Heart left ventricle (tissue), 16 donors: ENCODE measurements at regions not wholly inside any gene's neighbourhood (a gene's known extent, or its start where the extent isn't known, plus 50 kb on each side); places are given as distances from the start of the nearest gene placed in this dataset.

ENCODE experiments used
- ATAC-seq, 4 donors: fragments of 200-7000 bp; cut with Tn5 transposase; one replicate each; pipeline ENCODE4 v1.9.1; 2020 to 2022; ENCODE audit warnings: moderate library complexity in 4 of 4, mild to moderate bottlenecking in 3 of 4, moderate number of reproducible peaks in 1 of 4
- DNase-seq, 5 donors: peaks; one replicate each; pipeline ENCODE4 v3.0.0-alpha.2; 2020
- H3K27ac ChIP-seq, 12 donors: fragments of 200-600 bp; sonication (generic) in 4 of 12; one replicate each; pipeline versions ENCODE4 v1.5.0 to v1.8.0; 2016 to 2022; ENCODE audit warnings: mild to moderate bottlenecking in 2 of 12
- H3K27me3 ChIP-seq, 9 donors: fragments of 200-600 bp; sonication (generic) in 2 of 9; one replicate each; pipeline versions ENCODE4 v1.5.1 to v1.8.0; 2016 to 2022; ENCODE audit warnings: mild to moderate bottlenecking in 3 of 9
- H3K36me3 ChIP-seq, 9 donors: fragments of 200-600 bp; sonication (generic) in 2 of 9; one replicate each; pipeline versions ENCODE4 v1.5.0 to v1.8.0; 2018 to 2022; ENCODE audit warnings: mild to moderate bottlenecking in 2 of 9
- H3K4me1 ChIP-seq, 12 donors: fragments of 200-600 bp; sonication (generic) in 4 of 12; one replicate each; pipeline versions ENCODE4 v1.5.0 to v1.8.0; 2016 to 2022; ENCODE audit warnings: mild to moderate bottlenecking in 3 of 12
- H3K4me3 ChIP-seq, 12 donors: fragments of 200-600 bp; sonication (generic) in 4 of 12; one replicate each; pipeline versions ENCODE4 v1.5.0 to v1.8.0; 2017 to 2022; ENCODE audit warnings: mild to moderate bottlenecking in 9 of 12, moderate library complexity in 4 of 12
- H3K9me3 ChIP-seq, 12 donors: fragments of 200-600 bp; sonication (generic) in 4 of 12; one replicate each; pipeline versions ENCODE4 v1.5.0 to v1.8.0; 2016 to 2022; ENCODE audit warnings: mild to moderate bottlenecking in 1 of 12
- POLR2A ChIP-seq, 2 donors: fragments of 450-650 bp; IDR thresholded peaks; one replicate each; pipeline ENCODE4 v1.6.1; 2017; ENCODE audit warnings: antibody characterized with exemption in 2 of 2, mild to moderate bottlenecking in 2 of 2, moderate library complexity in 2 of 2
- WGBS, 4 donors: extraction: QIAGEN DNeasy Blood & Tissue Kit in 2 of 4; methylation state at CpG; one replicate each; pipeline versions ENCODE4 v1.1.5 to v1.1.7; 2013 to 2018; 5-methylcytosine and 5-hydroxymethylcytosine counted together
- intact Hi-C, 10 donors: fragments of 100-400 bp; cut with DNase I; formaldehyde crosslinking; loops; one replicate each; pipeline versions ENCODE4 v1.11.1 to v1.14.2; 2022
- TF ChIP-seq, protein P1 (sequence below), 12 donors: fragments of 200-600 bp; sonication (generic) in 4 of 12; IDR thresholded peaks; one replicate each; pipeline versions ENCODE4 v1.5.0 to v1.8.0; 2018 to 2022; ENCODE audit warnings: antibody characterized with exemption in 12 of 12, mild to moderate bottlenecking in 5 of 12
- donor health status: ischemic (EF 13 %, LVEDD 7.1; RV severe dilation, severe dysfunction).
- donor health status: healthy with polysubstance abuse.
- donor health status: DM: no; HTN: yes; CAD: no.
- donor health status: DM: no; HTN: no; CAD: no.
- donor health status: ischemic (EF 25% LVEDD 6.9; RV normal size, moderate dysfunction).
- donor health status: ischemic (EF 25% LVEDD 5.7; RV mildly dilated, moderate dysfunction).
- donor health status: healthy.
- donor health status: DM: yes; HTN: yes; CAD: no.
- donor health status: ischemic (EF 35%, LVEDD 5.7; RV mildly dilated, moderate dysfunction).
- donor health status: nonischemic (EF 11% LVEDD 7.7; RV severe dilation, severe dysfunction).
- donor health status: DM: yes; HTN: yes; CAD: no.
- donor health status: PGD.
- donor health status: ischemic (EF 29% LVEDD 5.4; RV normal size, mild dysfunction).
- donor health status: nonischemic (EF 23%, LVEDD 6.1; RV moderate dilation, normal function).

DNA sequence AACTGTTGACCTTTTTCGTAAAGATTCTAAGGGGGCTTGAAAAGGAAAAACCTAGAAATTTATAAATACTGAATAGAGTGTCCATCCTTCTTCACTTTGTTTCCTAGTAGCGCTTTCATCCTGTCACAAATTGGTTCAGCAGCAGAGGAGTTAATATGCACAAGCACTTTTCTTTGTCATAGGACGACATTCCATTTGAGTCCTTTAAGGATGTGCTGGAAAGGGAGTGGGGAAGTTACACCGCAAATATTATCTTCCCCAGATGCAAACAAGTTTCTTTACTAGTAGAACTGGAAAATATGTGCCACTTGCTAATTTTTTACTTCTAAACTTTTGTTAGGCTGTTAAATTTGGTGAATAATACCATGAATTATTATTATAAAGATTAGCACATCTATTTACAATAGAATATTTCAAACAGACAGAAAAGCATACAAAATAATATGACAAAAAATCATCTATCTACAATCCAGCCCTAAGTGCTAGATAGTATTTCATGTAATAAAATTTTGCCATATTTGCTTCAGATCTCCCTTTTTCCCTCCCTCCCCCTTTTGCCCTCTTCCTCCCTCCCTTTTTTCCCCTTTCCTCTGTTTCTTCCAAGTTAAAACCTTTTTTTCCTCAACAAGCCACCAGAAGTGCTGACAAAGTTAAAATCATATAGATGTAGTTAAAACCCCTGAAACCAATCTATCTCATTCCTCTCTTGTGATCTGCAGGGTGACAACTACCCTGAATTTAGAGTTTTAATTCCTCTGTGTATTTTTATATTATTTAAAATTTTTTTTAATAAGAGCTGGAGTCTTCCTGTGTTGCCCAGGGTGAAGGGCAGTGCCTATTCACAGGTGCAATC lies 50.5 kb upstream of the MAP4K3 start:
- 31 to 36% (median 31%) methylated on average over 4 of the region's 4 CpGs for WGBS, 4 donors

GRCh38 chr2:39488450-39488849 lies 51.4 kb upstream of the MAP4K3 start:
- no peak for ATAC-seq
- TF ChIP-seq, protein P1, sequence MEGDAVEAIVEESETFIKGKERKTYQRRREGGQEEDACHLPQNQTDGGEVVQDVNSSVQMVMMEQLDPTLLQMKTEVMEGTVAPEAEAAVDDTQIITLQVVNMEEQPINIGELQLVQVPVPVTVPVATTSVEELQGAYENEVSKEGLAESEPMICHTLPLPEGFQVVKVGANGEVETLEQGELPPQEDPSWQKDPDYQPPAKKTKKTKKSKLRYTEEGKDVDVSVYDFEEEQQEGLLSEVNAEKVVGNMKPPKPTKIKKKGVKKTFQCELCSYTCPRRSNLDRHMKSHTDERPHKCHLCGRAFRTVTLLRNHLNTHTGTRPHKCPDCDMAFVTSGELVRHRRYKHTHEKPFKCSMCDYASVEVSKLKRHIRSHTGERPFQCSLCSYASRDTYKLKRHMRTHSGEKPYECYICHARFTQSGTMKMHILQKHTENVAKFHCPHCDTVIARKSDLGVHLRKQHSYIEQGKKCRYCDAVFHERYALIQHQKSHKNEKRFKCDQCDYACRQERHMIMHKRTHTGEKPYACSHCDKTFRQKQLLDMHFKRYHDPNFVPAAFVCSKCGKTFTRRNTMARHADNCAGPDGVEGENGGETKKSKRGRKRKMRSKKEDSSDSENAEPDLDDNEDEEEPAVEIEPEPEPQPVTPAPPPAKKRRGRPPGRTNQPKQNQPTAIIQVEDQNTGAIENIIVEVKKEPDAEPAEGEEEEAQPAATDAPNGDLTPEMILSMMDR (IDR thresholded peaks at IDR 0.05), result no peak
- Histone ChIP-seq H3K27ac (no peak overlapping the region), H3K36me3 (no peaks in the 10 kb centered on the region), H3K27me3 (no peaks in the 10 kb centered on the region), H3K4me1 (peaks cover 0 to 50% (median 19%) of the 10 kb centered on the region in 12 donors), H3K4me3 (no peak overlapping the region), H3K9me3 (no peaks in the 10 kb centered on the region)
- no peak for DNase-seq
- WGBS, 4 donors, result 87 to 94% (median 94%) methylated on average over 4 of the region's 4 CpGs
- intact Hi-C loops, result no loop called here

More for the DNA sequence above, 50.5 kb upstream of the MAP4K3 start:
- H3K27ac ChIP-seq, result no peak overlapping the region
- intact Hi-C loops, result no loop called here
- no peaks in the 10 kb centered on the region for H3K9me3 ChIP-seq
- H3K4me1 ChIP-seq, result peaks cover 0 to 50% (median 14%) of the 10 kb centered on the region in 12 donors
- TF ChIP-seq POLR2A (IDR thresholded peaks at IDR 0.05), result no peak
- TF ChIP-seq, protein P1 (IDR thresholded peaks at IDR 0.05), result no peak
- no peaks in the 10 kb centered on the region for H3K27me3 ChIP-seq
- H3K36me3 ChIP-seq, result no peaks in the 10 kb centered on the region
- ATAC-seq (no peak), DNase-seq (no peak)
- no peak overlapping the region for H3K4me3 ChIP-seq

DNA sequence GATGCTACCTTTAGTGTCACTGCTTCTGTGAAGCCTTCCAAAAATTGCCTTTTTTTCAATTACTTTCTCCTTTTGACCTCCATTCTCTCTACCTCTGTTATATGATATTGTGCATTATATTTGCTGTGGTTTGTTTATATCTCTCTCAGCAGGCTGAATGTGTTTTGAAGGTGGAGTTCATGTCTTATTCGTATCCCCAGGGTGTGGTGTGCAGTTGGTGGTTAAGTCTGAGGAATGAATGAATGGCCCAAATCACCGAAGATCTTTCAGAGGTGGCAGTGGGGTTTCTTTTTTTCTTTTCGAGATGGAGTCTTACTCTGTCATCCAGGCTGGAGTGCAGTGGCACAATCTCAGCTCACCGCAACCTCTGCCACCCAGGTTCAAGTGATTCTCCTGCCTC lies 53.5 kb upstream of the MAP4K3 start:
- H3K4me3 ChIP-seq, result no peak overlapping the region
- intact Hi-C loops, result loop anchor here in 2 of 10 donors (5.0 to 10.0 kb wide), 2 partner anchors 53 to 56 kb away; partner anchors contain the start of gene MAP4K3 (in 2 of the 2)
- WGBS, 4 donors, result 87 to 98% (median 97%) methylated on average over 4 of the region's 4 CpGs
- no peak overlapping the region for H3K27ac ChIP-seq
- H3K36me3 ChIP-seq, result no peaks in the 10 kb centered on the region
- ATAC-seq, result no peak
- no peaks in the 10 kb centered on the region for H3K9me3 ChIP-seq
- TF ChIP-seq, protein P1 (IDR thresholded peaks at IDR 0.05), result no peak
- no peak for TF ChIP-seq POLR2A (IDR thresholded peaks at IDR 0.05)
- peaks cover 0 to 52% (median 20%) of the 10 kb centered on the region in 12 donors for H3K4me1 ChIP-seq
- DNase-seq, result no peak
- H3K27me3 ChIP-seq, result no peaks in the 10 kb centered on the region

- Histone ChIP-seq H3K9me3 (no peaks in the 10 kb centered on the region), H3K4me3 (no peak overlapping the region), H3K4me1 (peaks cover 0 to 60% (median 24%) of the 10 kb centered on the region in 12 donors), H3K36me3 (no peaks in the 10 kb centered on the region), H3K27me3 (no peaks in the 10 kb centered on the region), H3K27ac (peak overlapping the region in 11 of 12 donors; percentile 5 to 91 (median 61))
- TF ChIP-seq POLR2A (IDR thresholded peaks at IDR 0.05), result no peak
- TF ChIP-seq, protein P1 (IDR thresholded peaks at IDR 0.05), result no peak
- intact Hi-C loops, result loop anchor here in 2 of 10 donors (5.0 to 10.0 kb wide), 2 partner anchors 54 to 57 kb away; partner anchors contain the start of gene MAP4K3 (in 2 of the 2)
- ATAC-seq, result no peak
- WGBS, 4 donors, result 92 to 97% (median 96%) methylated on average over 4 of the region's 4 CpGs
- DNase-seq, result no peak
Measured at GRCh38 chr2:39491653-39492052, 54.6 kb upstream of the MAP4K3 start.
